RWPE1 (cell line): ENCODE measurements at regions not wholly inside any gene's neighbourhood (a gene's known extent, or its start where the extent isn't known, plus 50 kb on each side); places are given as distances from the start of the nearest gene placed in this dataset.

Source experiments
- CTCF ChIA-PET: fragments of 350-600 bp; sonication (Branson Sonifier 250); formaldehyde crosslinking; extraction: SDS; loops from one replicate; lab custom pipeline; 2021; lab: Yijun Ruan, JAX
- POLR2A ChIA-PET: fragments of 400-600 bp; formaldehyde crosslinking; extraction: SDS; loops from one replicate; lab custom pipeline; 2020; ENCODE audit warnings: antibody characterized with exemption; ENCODE audit not compliant: low non-redundant PET; lab: Yijun Ruan, JAX
- DNase-seq: peaks from one replicate; pipeline ENCODE4 v3.0.0; 2012; ENCODE audit warnings: low spot score
- H3K27ac ChIP-seq: fragments of 450-650 bp; 2 replicates; pipeline ENCODE4 v1.5.1; 2017
- TF ChIP-seq, protein P1 (sequence below): fragments of 450-650 bp; conservative IDR thresholded peaks from 2 replicates; pipeline ENCODE4 v1.5.1; 2017; ENCODE audit warnings: low read depth, mild to moderate bottlenecking

DNA sequence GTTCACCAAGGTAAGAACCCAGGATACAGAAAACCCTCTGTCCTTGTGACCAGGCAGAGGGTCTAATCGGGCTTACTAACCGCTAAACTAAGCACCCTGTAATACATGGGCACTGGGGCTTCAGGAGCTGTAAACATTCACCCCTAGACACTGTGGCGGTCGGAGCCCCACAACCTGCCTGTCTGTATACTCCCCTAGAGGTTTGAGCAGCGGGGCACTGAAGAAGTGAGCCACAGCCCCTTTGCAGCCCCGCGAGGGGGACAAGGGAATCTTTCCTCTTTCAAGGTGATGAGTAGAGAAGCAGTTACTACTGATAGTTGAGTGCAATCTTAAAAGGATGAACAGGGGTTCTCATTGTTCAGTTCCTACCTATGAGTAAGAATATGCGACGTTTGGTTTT, 397.2 kb downstream of the AEBP2 start:
- TF ChIP-seq, protein P1, sequence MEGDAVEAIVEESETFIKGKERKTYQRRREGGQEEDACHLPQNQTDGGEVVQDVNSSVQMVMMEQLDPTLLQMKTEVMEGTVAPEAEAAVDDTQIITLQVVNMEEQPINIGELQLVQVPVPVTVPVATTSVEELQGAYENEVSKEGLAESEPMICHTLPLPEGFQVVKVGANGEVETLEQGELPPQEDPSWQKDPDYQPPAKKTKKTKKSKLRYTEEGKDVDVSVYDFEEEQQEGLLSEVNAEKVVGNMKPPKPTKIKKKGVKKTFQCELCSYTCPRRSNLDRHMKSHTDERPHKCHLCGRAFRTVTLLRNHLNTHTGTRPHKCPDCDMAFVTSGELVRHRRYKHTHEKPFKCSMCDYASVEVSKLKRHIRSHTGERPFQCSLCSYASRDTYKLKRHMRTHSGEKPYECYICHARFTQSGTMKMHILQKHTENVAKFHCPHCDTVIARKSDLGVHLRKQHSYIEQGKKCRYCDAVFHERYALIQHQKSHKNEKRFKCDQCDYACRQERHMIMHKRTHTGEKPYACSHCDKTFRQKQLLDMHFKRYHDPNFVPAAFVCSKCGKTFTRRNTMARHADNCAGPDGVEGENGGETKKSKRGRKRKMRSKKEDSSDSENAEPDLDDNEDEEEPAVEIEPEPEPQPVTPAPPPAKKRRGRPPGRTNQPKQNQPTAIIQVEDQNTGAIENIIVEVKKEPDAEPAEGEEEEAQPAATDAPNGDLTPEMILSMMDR, result no peak
- ChIA-PET CTCF (no interaction called here), POLR2A (no interaction called here)

DNA sequence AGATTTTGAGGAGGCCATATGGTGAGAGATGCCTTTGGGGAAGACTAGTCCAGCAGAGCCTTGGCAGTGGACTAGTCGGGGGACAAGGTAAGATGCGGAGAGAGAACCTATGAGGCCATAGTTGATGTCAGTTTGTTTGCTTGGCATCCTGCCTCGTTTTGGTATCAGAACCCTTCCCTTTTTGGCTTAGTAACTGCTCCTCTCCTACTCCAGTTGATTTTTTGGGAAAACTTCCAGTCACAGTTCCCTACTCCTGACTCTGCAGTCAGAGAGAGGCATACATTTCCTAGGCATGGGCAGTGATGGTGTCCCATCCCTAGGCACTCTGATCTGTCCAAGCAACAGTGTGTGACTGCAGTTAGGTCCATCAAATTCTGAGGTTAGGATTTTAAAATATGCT, 398.3 kb downstream of the AEBP2 start:
- TF ChIP-seq, protein P1, result no peak
- no peak for DNase-seq
- POLR2A ChIA-PET, result no interaction called here
- CTCF ChIA-PET, result no interaction called here
- no peak overlapping the region for H3K27ac ChIP-seq

More for the DNA sequence above, 397.2 kb downstream of the AEBP2 start:
- DNase-seq, result no peak
- H3K27ac ChIP-seq, result no peak overlapping the region

DNA sequence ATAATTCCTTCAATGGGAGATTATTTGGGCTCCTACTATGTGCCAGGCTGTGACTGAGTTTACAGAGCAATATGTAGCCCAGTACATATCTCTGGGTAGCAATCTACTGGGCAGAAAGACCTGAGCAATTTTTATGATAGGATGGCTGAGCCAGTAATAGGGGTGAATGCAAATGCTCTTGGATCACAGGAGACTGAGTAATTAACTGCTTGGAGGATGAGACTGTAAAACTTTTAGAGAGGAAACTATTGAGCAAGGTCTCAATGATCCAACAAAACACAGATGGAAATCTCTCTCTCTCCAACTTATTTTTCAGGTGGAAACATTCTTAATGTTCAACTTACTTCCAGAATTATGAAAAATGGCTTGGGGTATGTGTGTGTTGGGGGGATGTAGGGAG, 402.2 kb downstream of the AEBP2 start:
- ChIA-PET POLR2A (no interaction called here), CTCF (no interaction called here)
- TF ChIP-seq, protein P1, result no peak
- no peak for DNase-seq
- H3K27ac ChIP-seq, result no peak overlapping the region

DNA sequence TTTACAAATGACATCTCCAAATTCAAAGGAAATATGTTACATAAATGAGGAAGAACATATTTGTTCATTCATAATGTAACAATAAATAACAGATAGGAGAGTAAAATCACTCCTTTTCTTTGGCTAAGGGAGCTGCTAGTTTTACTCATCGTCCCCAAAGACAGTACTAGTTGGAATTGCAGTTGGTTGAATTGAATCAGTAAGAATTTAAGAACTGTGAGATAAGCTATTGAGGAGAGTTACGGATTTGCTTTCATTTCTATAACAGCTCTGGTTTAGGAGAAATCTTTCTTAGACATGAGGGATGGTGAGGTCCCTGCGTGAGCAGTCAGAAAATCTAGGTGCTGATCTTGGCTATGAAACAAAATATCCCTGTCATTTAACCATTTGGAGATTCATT, 402.8 kb downstream of the AEBP2 start:
- POLR2A ChIA-PET, result no interaction called here
- TF ChIP-seq, protein P1, result no peak
- H3K27ac ChIP-seq, result no peak overlapping the region
- DNase-seq, result no peak
- CTCF ChIA-PET, result no interaction called here

DNA sequence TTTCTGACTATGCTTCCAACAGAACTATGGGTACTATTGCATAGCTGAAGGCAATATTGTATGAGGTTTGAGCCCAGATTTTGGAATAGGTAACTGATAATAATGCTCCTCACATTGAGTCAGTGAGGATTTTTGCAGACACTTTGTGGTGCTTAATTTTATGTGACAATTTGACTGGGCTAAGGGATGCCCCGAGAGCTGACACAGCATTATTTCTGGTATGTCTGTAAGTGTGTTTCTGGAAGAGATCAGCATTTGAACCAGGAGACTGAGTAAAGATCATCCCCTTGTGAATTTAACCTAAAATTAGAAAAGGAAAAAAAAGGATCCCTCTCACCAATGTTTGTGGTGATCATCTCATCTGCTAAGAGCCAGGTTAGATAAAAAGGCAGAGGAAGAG, 404.9 kb downstream of the AEBP2 start:
- ChIA-PET CTCF (no interaction called here), POLR2A (no interaction called here)
- TF ChIP-seq, protein P1, result no peak
- no peak for DNase-seq
- no peak overlapping the region for H3K27ac ChIP-seq

DNA sequence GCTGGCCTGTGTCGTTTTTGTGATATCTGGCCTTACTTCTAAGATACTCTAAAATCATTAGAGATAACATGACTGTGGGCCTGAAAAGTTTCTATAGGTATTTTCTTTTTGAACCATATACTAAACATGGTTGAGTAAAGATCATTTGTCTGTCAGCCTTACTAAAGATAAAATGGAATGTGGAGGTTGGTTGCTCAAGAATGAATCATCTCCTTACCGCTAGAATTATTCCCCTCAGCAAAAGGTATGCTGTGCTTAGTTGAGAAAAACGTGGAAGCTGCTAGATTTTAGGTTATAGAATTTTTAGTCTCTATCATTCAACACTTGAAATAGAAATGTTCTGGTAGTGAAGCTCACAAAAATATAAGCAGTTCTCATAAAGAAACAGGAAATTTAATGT, 407.3 kb downstream of the AEBP2 start:
- TF ChIP-seq, protein P1, result no peak
- H3K27ac ChIP-seq, result no peak overlapping the region
- peak; percentile 41 for DNase-seq
- CTCF ChIA-PET, result no interaction called here
- POLR2A ChIA-PET, result no interaction called here
